Thyroid gland (tissue), 4 donors: ENCODE measurements at regions not wholly inside any gene's neighbourhood (a gene's known extent, or its start where the extent isn't known, plus 50 kb on each side); places are given as distances from the start of the nearest gene placed in this dataset.

Experiments used
- POLR2A ChIP-seq, 2 donors: fragments of 450-650 bp; IDR thresholded peaks; one replicate each; pipeline ENCODE4 v1.6.1; 2017; ENCODE audit warnings: antibody characterized with exemption in 2 of 2, mild to moderate bottlenecking in 2 of 2, moderate library complexity in 1 of 2
- TF ChIP-seq, protein P1 (sequence below), 6 experiments: fragments of 200-600 bp in 3 of 6; fragments of 450-650 bp in 3 of 6; sonication (generic) in 3 of 6; IDR thresholded peaks; one replicate each; pipeline ENCODE4 v1.5.1; 2016 to 2019; ENCODE audit warnings: antibody characterized with exemption in 6 of 6, mild to moderate bottlenecking in 2 of 6, inconsistent platforms in 1 of 6, moderate library complexity in 1 of 6

DNA sequence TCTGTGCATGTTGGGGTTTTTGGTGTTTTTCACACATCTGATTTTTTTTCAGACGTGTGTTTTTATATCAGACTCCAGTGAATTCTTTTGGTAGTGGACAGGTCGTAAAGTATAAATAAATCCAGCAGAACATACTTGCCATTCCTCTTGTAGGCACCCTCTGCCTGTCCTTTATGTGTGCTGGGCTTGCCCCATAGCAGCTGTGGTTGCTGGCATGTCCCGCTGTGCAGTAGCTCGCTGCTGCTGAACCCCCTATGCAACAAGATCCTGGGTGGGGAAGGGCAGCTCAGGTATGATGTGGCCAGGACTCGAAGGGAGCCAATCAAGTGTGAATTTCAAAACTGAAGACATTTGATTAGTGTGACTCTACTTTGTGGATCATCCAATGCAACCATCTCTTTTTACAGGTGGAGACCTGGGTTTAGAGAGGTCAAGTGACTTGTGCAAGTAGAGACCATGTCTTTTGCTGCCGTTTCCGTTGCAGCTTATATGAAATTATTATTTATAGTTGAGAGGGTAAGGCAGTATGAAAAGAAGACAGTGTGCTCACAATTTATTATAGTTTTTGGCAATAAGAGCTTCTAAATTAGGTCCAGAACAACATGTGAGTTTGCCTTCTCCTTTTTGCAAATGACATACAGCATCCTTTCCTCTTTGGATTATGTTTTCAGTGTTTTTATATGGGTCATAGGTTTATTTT lies 350.8 kb upstream of the C2CD4B start:
- TF ChIP-seq, protein P1, sequence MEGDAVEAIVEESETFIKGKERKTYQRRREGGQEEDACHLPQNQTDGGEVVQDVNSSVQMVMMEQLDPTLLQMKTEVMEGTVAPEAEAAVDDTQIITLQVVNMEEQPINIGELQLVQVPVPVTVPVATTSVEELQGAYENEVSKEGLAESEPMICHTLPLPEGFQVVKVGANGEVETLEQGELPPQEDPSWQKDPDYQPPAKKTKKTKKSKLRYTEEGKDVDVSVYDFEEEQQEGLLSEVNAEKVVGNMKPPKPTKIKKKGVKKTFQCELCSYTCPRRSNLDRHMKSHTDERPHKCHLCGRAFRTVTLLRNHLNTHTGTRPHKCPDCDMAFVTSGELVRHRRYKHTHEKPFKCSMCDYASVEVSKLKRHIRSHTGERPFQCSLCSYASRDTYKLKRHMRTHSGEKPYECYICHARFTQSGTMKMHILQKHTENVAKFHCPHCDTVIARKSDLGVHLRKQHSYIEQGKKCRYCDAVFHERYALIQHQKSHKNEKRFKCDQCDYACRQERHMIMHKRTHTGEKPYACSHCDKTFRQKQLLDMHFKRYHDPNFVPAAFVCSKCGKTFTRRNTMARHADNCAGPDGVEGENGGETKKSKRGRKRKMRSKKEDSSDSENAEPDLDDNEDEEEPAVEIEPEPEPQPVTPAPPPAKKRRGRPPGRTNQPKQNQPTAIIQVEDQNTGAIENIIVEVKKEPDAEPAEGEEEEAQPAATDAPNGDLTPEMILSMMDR (IDR thresholded peaks at IDR 0.05), result no peak
- no peak for TF ChIP-seq POLR2A (IDR thresholded peaks at IDR 0.05)
